ENCODE measurements at regions not wholly inside any gene's neighbourhood (a gene's known extent, or its start where the extent isn't known, plus 50 kb on each side); places are given as distances from the start of the nearest gene placed in this dataset.

GRCh38 chr1:56028244-56028643 is 551.1 kb downstream of the PLPP3 start:
- Histone ChIP-seq H4K20me1 (ENCODE audit: insufficient read depth, low read length) (no peaks in the 10 kb centered on the region), H3K4me3 (replicated peaks in 1 of 3; ENCODE audit: low read depth in 2 of 3, low read length in 3 of 3) (no peak overlapping the region), H3K9ac (ENCODE audit: insufficient read depth, low read length, poor library complexity, severe bottlenecking) (no peak overlapping the region), H3K9me3 (replicated peaks in 1 of 2; ENCODE audit: control insufficient read depth in 1 of 2, insufficient read depth in 1 of 2, low read length in 2 of 2) (no peaks in the 10 kb centered on the region), H3K4me1 (ENCODE audit: control insufficient read depth in 1 of 2, insufficient read depth in 2 of 2, low read length in 2 of 2) (no peaks in the 10 kb centered on the region), H3K79me2 (ENCODE audit: insufficient read depth, low read length) (no peaks in the 10 kb centered on the region), H3K27ac (ENCODE audit: low read depth in 1 of 2, low read length in 2 of 2) (no peak overlapping the region), H2AFZ (ENCODE audit: insufficient read depth, low read depth, low read length, poor library complexity, severe bottlenecking) (no peak overlapping the region), H3K36me3 (replicated peaks in 1 of 2; ENCODE audit: control insufficient read depth in 1 of 2, insufficient read depth in 2 of 2, low read length in 2 of 2) (no peaks in the 10 kb centered on the region), H3K27me3 (ENCODE audit: control insufficient read depth in 2 of 2, insufficient read depth in 2 of 2, low read length in 2 of 2) (no peaks in the 10 kb centered on the region), H3K4me2 (replicated peaks; ENCODE audit: extremely low read depth, low read length, poor library complexity, severe bottlenecking) (no peak overlapping the region)
- Mint-ChIP-seq H3K36me3 (no peaks in the 10 kb centered on the region), H3K27ac (no peak overlapping the region), H3K27me3 (ENCODE audit: low read depth in 3 of 3) (peaks cover 0 to 2% (median 1%) of the 10 kb centered on the region in 3 donors), H3K4me1 (no peaks in the 10 kb centered on the region), H3K9me3 (peaks cover 2 to 12% (median 3%) of the 10 kb centered on the region in 7 donors), H3K4me3 (no peak overlapping the region)
- no peak for DNase-seq
- intact Hi-C loops (cut with micrococcal nuclease) = no loop called here
- WGBS (ENCODE audit: insufficient coverage) = no CpG with 5 or more reads among the region's 1 CpG
- no peak for TF ChIP-seq CTCF (IDR thresholded peaks at IDR 0.05)

GRCh38 chr1:56025942-56026341 is 553.4 kb downstream of the PLPP3 start:
- TF ChIP-seq CTCF (IDR thresholded peaks at IDR 0.05) = no peak
- Histone ChIP-seq H3K4me1 (ENCODE audit: control insufficient read depth in 1 of 2, insufficient read depth in 2 of 2, low read length in 2 of 2) (no peaks in the 10 kb centered on the region), H3K79me2 (ENCODE audit: insufficient read depth, low read length) (no peaks in the 10 kb centered on the region), H2AFZ (ENCODE audit: insufficient read depth, low read depth, low read length, poor library complexity, severe bottlenecking) (no peak overlapping the region), H3K4me2 (replicated peaks; ENCODE audit: extremely low read depth, low read length, poor library complexity, severe bottlenecking) (no peak overlapping the region), H3K4me3 (replicated peaks in 1 of 3; ENCODE audit: low read depth in 2 of 3, low read length in 3 of 3) (no peak overlapping the region), H3K36me3 (replicated peaks in 1 of 2; ENCODE audit: control insufficient read depth in 1 of 2, insufficient read depth in 2 of 2, low read length in 2 of 2) (no peaks in the 10 kb centered on the region), H3K9me3 (replicated peaks in 1 of 2; ENCODE audit: control insufficient read depth in 1 of 2, insufficient read depth in 1 of 2, low read length in 2 of 2) (no peaks in the 10 kb centered on the region), H3K27me3 (ENCODE audit: control insufficient read depth in 2 of 2, insufficient read depth in 2 of 2, low read length in 2 of 2) (no peaks in the 10 kb centered on the region), H3K9ac (ENCODE audit: insufficient read depth, low read length, poor library complexity, severe bottlenecking) (no peak overlapping the region), H3K27ac (ENCODE audit: low read depth in 1 of 2, low read length in 2 of 2) (no peak overlapping the region), H4K20me1 (ENCODE audit: insufficient read depth, low read length) (no peaks in the 10 kb centered on the region)
- WGBS (ENCODE audit: insufficient coverage) = no CpG with 5 or more reads among the region's 3 CpGs
- no peaks in the 10 kb centered on the region for H3K36me3 Mint-ChIP-seq
- H3K27ac Mint-ChIP-seq = no peak overlapping the region
- intact Hi-C loops (cut with micrococcal nuclease) = no loop called here
- no peaks in the 10 kb centered on the region for H3K4me1 Mint-ChIP-seq
- no peak for DNase-seq
- H3K4me3 Mint-ChIP-seq = no peak overlapping the region
- H3K9me3 Mint-ChIP-seq = peaks cover 3 to 15% (median 6%) of the 10 kb centered on the region in 7 donors
- peaks cover 0 to 1% (median 0%) of the 10 kb centered on the region in 3 donors for H3K27me3 Mint-ChIP-seq (ENCODE audit: low read depth in 3 of 3)

All from CD14-positive monocyte (primary cell).